GM23248 (cell line): ENCODE measurements at regions not wholly inside any gene's neighbourhood (a gene's known extent, or its start where the extent isn't known, plus 50 kb on each side); places are given as distances from the start of the nearest gene placed in this dataset.

Experiments
- DNase-seq: peaks from one replicate; pipeline ENCODE4 v3.0.0-alpha.2; 2015
- H2AFZ ChIP-seq: fragments of 200-600 bp; sonication (generic); 2 replicates; pipeline ENCODE4 v1.6.1; 2016; ENCODE audit warnings: antibody characterized with exemption
- H3F3A ChIP-seq: fragments of 200-600 bp; sonication (generic); 2 replicates; pipeline ENCODE4 v1.6.1; 2016; ENCODE audit warnings: mild to moderate bottlenecking, antibody characterized with exemption, mixed run types; ENCODE audit not compliant: insufficient read depth
- H3K27ac ChIP-seq: fragments of 200-600 bp; sonication (generic); 2 replicates; pipeline ENCODE4 v1.5.1; 2016; ENCODE audit warnings: mild to moderate bottlenecking
- H3K27me3 ChIP-seq: fragments of 200-600 bp; sonication (generic); replicated peaks from 2 replicates; pipeline ENCODE4 v1.6.1; 2016; ENCODE audit warnings: mild to moderate bottlenecking; ENCODE audit not compliant: insufficient read depth
- H3K36me3 ChIP-seq: fragments of 200-600 bp; sonication (generic); 2 replicates; pipeline ENCODE4 v1.6.1; 2016; ENCODE audit warnings: low read depth, mild to moderate bottlenecking
- H3K4me1 ChIP-seq: fragments of 200-600 bp; sonication (generic); 2 replicates; pipeline ENCODE4 v1.6.1; 2016; ENCODE audit warnings: mild to moderate bottlenecking; ENCODE audit not compliant: insufficient read depth
- H3K4me2 ChIP-seq: fragments of 200-600 bp; sonication (generic); one replicate; pipeline ENCODE4 v1.6.1; 2016; ENCODE audit warnings: mild to moderate bottlenecking; ENCODE audit not compliant: unreplicated experiment
- H3K4me3 ChIP-seq: fragments of 200-600 bp; sonication (generic); 2 replicates; pipeline ENCODE4 v1.5.1; 2016; ENCODE audit warnings: mild to moderate bottlenecking
- H3K79me2 ChIP-seq: fragments of 200-600 bp; sonication (generic); 2 replicates; pipeline ENCODE4 v1.6.1; 2016; ENCODE audit warnings: mild to moderate bottlenecking; ENCODE audit not compliant: insufficient read depth
- H3K9ac ChIP-seq: fragments of 200-600 bp; sonication (generic); 2 replicates; pipeline ENCODE4 v1.6.1; 2016; ENCODE audit warnings: mild to moderate bottlenecking
- H3K9me2 ChIP-seq: fragments of 200-600 bp; sonication (generic); 2 replicates; pipeline ENCODE4 v1.6.1; 2016; ENCODE audit warnings: mixed run types, mild to moderate bottlenecking, moderate library complexity; ENCODE audit not compliant: insufficient read depth
- H3K9me3 ChIP-seq: fragments of 200-600 bp; sonication (generic); one replicate; pipeline ENCODE4 v1.6.1; 2017; ENCODE audit warnings: low read depth
- H4K20me1 ChIP-seq: fragments of 200-600 bp; sonication (generic); 2 replicates; pipeline ENCODE4 v1.6.0; 2016; ENCODE audit not compliant: insufficient read depth
- EZH2 ChIP-seq: fragments of 200-600 bp; sonication (generic); IDR thresholded peaks from 2 replicates; pipeline ENCODE4 v1.6.1; 2018; ENCODE audit warnings: antibody characterized with exemption, mild to moderate bottlenecking; ENCODE audit not compliant: insufficient read depth, poor library complexity, severe bottlenecking
- EZH2phosphoT487 ChIP-seq: fragments of 200-600 bp; sonication (generic); IDR thresholded peaks from 2 replicates; pipeline ENCODE4 v1.6.1; 2018; ENCODE audit warnings: antibody characterized with exemption, moderate library complexity, mild to moderate bottlenecking, low read depth; ENCODE audit not compliant: insufficient read depth
- WGBS, 2 experiments: methylation state at CpG; one replicate each; pipeline ENCODE4 v1.1.6; 2015 to 2017; ENCODE audit warnings: low lambda C conversion rate in 2 of 2, low coverage in 1 of 2; ENCODE audit errors: missing lambda C conversion rate in 2 of 2; 5-methylcytosine and 5-hydroxymethylcytosine counted together
- in situ Hi-C: fragments of 300-500 bp; cut with MboI; formaldehyde crosslinking; loops from 2 replicates; pipeline ENCODE4 v1.15.0; 2020

DNA sequence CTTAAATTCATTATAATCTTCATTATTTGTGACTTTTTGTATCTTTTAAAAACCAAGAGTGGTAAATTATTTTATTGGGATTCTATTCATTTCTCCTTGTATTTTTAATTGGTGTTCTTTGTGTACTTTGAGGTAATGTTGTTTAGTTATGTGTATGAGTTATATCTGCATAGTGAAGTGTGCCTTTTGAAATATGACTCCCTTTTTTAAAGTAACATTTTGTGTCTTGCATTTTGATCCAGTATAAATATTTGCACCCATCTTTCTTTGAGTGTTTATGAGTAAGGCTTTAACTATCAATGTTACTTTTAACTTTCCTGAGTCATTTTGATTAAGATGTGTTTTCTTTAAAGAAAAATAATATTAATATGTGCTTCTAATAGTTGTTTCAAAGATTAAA, 90.0 kb upstream of the MYOCD start:
- H3K9me2 ChIP-seq, result no peaks in the 10 kb centered on the region

DNA sequence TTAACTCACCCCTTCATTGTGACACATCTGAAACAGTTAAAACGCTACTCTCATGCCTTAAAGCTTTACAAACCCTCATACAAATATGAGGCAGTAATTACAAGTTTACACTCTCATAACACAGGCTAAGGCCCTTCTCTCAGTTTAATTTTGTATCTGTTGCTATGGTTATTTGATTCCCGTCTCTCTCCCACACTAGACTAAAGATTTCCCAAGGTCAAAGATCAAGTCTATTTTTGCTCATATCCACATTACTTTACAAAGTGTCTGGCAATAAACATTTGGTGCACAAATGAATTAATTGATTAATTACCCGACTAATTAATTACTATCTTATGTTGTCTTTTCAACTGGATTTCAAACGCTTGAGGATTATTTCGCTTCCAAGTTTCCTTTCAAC, 86.4 kb upstream of the MYOCD start:
- no peaks in the 10 kb centered on the region for H4K20me1 ChIP-seq
- H3K4me2 ChIP-seq, result no peak overlapping the region

More for the DNA sequence above, 90.0 kb upstream of the MYOCD start:
- H3K4me3 ChIP-seq, result no peak overlapping the region
- no peaks in the 10 kb centered on the region for H3K79me2 ChIP-seq
- no peak for DNase-seq
- in situ Hi-C loops, result no loop called here
- H3K9me3 ChIP-seq, result no peaks in the 10 kb centered on the region
- H3K4me1 ChIP-seq, result no peaks in the 10 kb centered on the region
- no peaks in the 10 kb centered on the region for H3K27me3 ChIP-seq
- H3K36me3 ChIP-seq, result no peaks in the 10 kb centered on the region
- H3K27ac ChIP-seq, result no peak overlapping the region
- no peaks in the 10 kb centered on the region for H4K20me1 ChIP-seq
- H3K4me2 ChIP-seq, result no peak overlapping the region
- TF ChIP-seq EZH2phosphoT487, result no peak
- no peak for TF ChIP-seq EZH2
- no peaks in the 10 kb centered on the region for H3F3A ChIP-seq
- H2AFZ ChIP-seq, result no peak overlapping the region
- no peak overlapping the region for H3K9ac ChIP-seq

DNA sequence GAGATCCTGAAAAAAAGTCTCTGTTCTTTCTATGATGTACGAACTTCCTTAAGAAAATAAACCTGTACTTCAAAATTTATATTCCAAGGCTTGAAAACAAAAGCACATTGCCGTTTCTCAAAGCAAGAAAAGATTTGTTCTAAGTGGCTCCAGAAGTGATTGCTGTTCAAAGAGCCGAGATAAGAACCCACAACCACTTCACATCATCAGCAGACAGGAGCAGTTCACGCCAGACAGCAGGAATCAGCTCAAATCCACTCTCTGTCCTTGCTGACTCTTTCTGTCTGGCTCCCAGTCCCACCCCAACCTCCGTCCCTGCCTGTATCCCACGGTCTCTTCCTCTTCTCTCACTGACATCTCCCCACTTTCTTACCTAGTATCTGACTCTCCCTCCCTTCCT, 85.0 kb upstream of the MYOCD start:
- H3K27ac ChIP-seq, result no peak overlapping the region
- no peaks in the 10 kb centered on the region for H3K9me3 ChIP-seq
- no peaks in the 10 kb centered on the region for H3K4me1 ChIP-seq
- H3K9ac ChIP-seq, result no peak overlapping the region
- H3K4me3 ChIP-seq, result no peak overlapping the region
- no peak overlapping the region for H2AFZ ChIP-seq
- H3K79me2 ChIP-seq, result no peaks in the 10 kb centered on the region
- WGBS, 2 experiments, result 9 to 17% methylated on average over 6 of the region's 6 CpGs
- TF ChIP-seq EZH2phosphoT487, result no peak
- no peak for TF ChIP-seq EZH2
- DNase-seq, result no peak
- no peaks in the 10 kb centered on the region for H3K27me3 ChIP-seq
- H3F3A ChIP-seq, result no peaks in the 10 kb centered on the region
- no peaks in the 10 kb centered on the region for H3K9me2 ChIP-seq
- H4K20me1 ChIP-seq, result no peaks in the 10 kb centered on the region
- in situ Hi-C loops, result no loop called here
- no peaks in the 10 kb centered on the region for H3K36me3 ChIP-seq
- no peak overlapping the region for H3K4me2 ChIP-seq

More for the DNA sequence above, 86.4 kb upstream of the MYOCD start:
- Histone ChIP-seq H3K4me3 (no peak overlapping the region), H3K79me2 (no peaks in the 10 kb centered on the region), H3K9ac (no peak overlapping the region), H3K27me3 (no peaks in the 10 kb centered on the region), H3F3A (no peaks in the 10 kb centered on the region), H2AFZ (no peak overlapping the region), H3K4me1 (no peaks in the 10 kb centered on the region), H3K9me2 (no peaks in the 10 kb centered on the region), H3K36me3 (no peaks in the 10 kb centered on the region), H3K9me3 (no peaks in the 10 kb centered on the region), H3K27ac (no peak overlapping the region)
- in situ Hi-C loops, result no loop called here
- no peak for TF ChIP-seq EZH2phosphoT487
- TF ChIP-seq EZH2, result no peak
- DNase-seq, result no peak
- 26 to 27% methylated on average over 5 of the region's 5 CpGs for WGBS, 2 experiments

DNA sequence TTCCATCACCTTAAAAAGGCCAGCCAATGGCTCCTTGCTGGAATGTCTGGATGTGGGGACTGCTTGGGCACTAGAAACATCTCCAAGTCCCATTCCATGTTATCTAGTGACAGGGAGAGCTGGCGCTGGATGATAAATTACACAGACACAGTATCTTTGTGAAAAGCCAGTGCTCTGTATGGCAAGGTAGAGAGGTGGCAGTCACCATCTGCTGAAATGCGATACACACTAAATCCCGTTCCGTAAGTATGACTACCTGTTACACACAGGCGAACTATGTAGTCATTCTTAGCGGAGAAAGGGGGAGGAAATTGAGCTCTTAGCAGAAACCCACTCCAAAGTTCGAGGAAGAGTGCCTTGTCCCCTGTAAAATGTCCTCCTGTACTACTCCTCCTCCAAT, 81.0 kb upstream of the MYOCD start:
- TF ChIP-seq EZH2phosphoT487 (no peak), EZH2 (no peak)

DNA sequence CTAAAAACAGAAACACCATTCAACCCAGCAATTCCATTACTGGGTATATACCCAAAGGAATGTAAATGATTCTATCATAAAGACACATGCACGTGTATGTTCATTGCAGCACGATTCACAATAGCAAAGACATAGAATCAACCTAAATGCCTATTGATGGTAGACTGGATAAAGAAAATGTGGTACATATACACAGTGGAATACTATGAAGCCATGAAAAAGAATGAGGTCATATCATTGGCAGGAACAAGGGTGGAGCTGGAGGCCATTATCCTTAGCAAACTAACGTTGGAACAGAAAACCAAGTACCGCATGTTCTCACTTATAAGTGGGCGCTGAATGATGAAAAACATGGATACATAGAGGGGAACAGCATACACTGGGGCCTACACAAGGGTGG, 77.2 kb upstream of the MYOCD start:
- Histone ChIP-seq H3K9me3 (no peaks in the 10 kb centered on the region), H3F3A (no peaks in the 10 kb centered on the region), H3K27ac (no peak overlapping the region), H3K4me3 (no peak overlapping the region), H3K4me1 (no peaks in the 10 kb centered on the region), H3K27me3 (no peaks in the 10 kb centered on the region), H3K9ac (no peak overlapping the region), H3K9me2 (no peaks in the 10 kb centered on the region), H3K79me2 (no peaks in the 10 kb centered on the region), H3K4me2 (no peak overlapping the region), H4K20me1 (no peaks in the 10 kb centered on the region), H3K36me3 (no peaks in the 10 kb centered on the region), H2AFZ (no peak overlapping the region)
- TF ChIP-seq EZH2, result no peak
- DNase-seq, result no peak
- in situ Hi-C loops, result no loop called here
- 46 to 57% methylated on average over 5 of the region's 5 CpGs for WGBS, 2 experiments

More for the DNA sequence above, 81.0 kb upstream of the MYOCD start:
- no peaks in the 10 kb centered on the region for H3K79me2 ChIP-seq
- DNase-seq, result no peak
- no peaks in the 10 kb centered on the region for H4K20me1 ChIP-seq
- H3F3A ChIP-seq, result no peaks in the 10 kb centered on the region
- H3K27ac ChIP-seq, result no peak overlapping the region
- H3K9me3 ChIP-seq, result no peaks in the 10 kb centered on the region
- no peaks in the 10 kb centered on the region for H3K4me1 ChIP-seq
- no peaks in the 10 kb centered on the region for H3K27me3 ChIP-seq
- H3K36me3 ChIP-seq, result no peaks in the 10 kb centered on the region
- no peak overlapping the region for H2AFZ ChIP-seq
- H3K4me3 ChIP-seq, result no peak overlapping the region
- in situ Hi-C loops, result no loop called here
- no peaks in the 10 kb centered on the region for H3K9me2 ChIP-seq
- no peak overlapping the region for H3K4me2 ChIP-seq
- WGBS, 2 experiments, result 31% methylated on average over 7 of the region's 7 CpGs
- no peak overlapping the region for H3K9ac ChIP-seq
